GM04504 (cell line): ENCODE measurements at regions not wholly inside any gene's neighbourhood (a gene's known extent, or its start where the extent isn't known, plus 50 kb on each side); places are given as distances from the start of the nearest gene placed in this dataset.

Experiments used
- DNase-seq: peaks from one replicate; pipeline ENCODE4 v3.0.0-alpha.2; 2012; ENCODE audit warnings: low read depth

DNA sequence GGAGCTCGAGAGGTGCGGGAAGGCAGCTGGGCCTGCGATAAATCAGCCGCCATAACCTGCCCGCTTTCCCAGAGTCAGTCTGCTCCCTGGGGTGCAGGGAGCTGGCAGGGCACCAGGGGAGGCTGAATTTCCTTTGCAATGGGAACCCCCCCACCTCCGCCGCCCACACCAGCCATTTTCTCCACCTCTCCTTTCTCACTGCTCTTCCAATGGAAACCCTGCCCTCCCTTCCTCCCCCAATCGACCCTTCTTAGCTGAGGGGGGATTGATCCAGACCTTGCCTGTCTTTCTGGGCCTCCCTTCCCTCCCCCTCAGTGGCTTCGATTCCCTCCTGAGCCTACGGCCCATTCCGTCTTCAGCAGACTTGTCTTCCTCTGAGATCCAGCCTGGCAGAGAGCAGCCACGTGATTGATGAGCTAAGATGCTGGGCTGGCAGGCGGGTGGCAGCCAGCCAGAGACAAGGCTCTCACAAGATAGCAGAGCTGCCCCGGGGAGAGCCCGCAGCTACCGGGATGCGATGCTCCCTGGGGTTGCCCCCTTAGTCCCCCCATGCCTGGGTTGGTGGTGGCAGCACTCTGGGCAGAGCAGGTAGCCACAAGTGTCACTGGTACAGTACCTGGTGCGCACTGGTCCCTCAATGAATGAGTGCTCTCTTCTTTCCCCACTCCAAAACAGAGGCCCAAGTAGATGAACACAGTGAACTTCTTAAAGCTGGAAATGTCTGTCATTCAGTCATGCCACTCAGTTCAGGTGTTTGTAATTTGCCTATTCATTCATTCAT lies 53.7 kb upstream of the FABP6 start:
- no peak for DNase-seq

DNA sequence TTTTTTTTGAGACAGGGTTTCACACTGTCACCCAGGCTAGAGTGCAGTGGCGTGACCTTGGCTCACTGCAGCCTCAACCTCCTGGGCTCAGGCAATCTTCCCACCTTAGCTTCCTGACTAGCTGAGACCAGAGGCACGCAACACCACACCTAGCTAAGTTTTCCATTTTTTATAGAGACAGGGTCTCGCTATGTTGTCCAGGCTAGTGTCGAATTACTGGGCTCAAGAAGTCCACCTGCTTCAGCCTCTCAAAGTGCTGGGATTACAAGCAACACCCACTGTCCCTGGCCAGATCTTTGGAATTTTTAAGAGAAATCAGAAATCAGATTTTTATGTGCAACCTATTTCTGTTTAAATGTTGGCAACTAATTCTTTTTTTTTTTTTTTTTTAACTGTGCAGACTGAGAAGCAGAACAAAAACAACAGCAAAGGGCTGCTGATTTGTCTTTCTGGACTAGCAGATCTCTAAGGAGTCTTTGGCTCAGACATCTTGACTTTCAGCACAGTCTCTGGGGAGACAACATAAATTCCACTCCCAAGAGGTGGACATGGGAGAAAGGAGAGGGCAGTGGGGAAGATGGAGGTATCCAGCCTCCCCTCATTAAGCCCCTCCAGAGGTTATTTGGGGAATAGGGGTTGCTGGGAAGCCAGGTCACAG lies 54.4 kb upstream of the FABP6 start:
- DNase-seq, result no peak

DNA sequence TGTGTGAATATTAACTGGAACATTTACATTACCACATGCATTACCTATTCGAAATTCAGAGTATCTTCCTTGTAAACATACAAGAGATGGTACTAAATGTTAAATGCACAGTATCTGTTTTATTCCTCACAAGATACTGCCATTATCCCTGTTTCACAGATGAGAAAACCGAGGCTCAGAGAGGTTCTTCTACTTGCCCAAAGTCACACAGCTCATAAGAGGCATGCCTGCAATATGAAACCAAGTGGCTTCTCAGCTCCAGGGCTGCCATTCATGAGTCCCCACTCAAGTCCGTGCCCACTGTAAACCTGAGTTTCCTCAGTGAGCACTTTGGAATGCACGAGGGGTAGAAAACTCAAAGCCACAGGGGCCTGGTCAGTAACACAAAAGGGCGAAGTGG lies 55.0 kb upstream of the FABP6 start:
- no peak for DNase-seq

DNA sequence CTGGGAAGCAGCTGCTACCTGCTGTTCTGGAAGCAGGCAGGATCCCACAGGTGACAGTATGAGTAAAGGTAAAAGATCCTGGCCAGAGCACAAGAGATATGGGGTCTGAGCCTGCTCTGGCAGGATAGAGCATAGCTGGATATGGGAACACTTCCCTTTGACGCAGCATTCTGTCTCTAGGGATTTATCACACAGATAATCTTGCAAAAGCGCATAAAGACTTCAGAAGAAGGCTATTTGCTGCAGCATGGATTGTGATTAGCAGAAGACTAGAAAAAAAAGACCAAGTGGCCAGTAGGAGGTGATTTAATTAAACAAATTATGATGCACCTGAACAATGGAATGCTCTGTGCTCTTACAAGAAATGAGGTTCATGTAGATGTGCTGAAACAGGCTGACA lies 52.4 kb upstream of the PWWP2A start:
- no peak for DNase-seq

DNA sequence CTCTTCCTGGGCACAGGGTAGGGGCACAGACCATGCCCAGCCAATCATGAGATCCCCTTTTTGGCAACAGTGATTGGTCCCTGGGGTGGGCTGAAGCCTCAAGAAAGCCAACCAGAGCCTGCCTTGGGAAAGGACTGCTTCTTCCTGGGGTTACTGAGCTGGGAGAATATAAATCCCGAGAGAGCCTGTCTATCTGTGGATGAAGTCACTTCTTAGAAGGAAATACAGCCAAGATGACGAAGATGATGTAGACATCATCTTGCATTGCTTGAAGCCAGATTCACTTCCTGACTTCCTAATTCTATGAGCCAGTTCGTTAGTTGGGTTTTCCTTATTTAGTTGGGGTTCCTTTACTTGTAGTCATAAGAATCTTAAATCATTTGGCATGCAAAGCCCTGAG lies 50.1 kb upstream of the PWWP2A start:
- DNase-seq, result peak; percentile 79
